HL-60 (cell line): ENCODE measurements at regions not wholly inside any gene's neighbourhood (a gene's known extent, or its start where the extent isn't known, plus 50 kb on each side); places are given as distances from the start of the nearest gene placed in this dataset.
"Not testable (repeated sequence)": the region's sequence is repeated elsewhere in the genome, so short reads cannot be mapped to it uniquely, and the experiment has no call there.

ENCODE experiments used
- DNase-seq, 2 experiments: peaks; one replicate each; pipeline ENCODE4 v3.0.0-alpha.2; 2010 to 2020; ENCODE audit warnings: low read depth in 1 of 2, low spot score in 1 of 2
- H3K27ac ChIP-seq: fragments of 250-450 bp; sonication (Bioruptor Pico); replicated peaks from 2 replicates; pipeline ENCODE4 v1.5.1; 2020; ENCODE audit warnings: mild to moderate bottlenecking, moderate library complexity
- H3K27me3 ChIP-seq: fragments of 250-450 bp; sonication (Bioruptor Pico); 2 replicates; pipeline ENCODE4 v1.5.1; 2021; ENCODE audit warnings: mild to moderate bottlenecking, moderate library complexity; ENCODE audit not compliant: insufficient read depth, poor library complexity, severe bottlenecking
- H3K4me3 ChIP-seq: replicated peaks from 2 replicates; pipeline ENCODE4 v1.5.1; 2011; ENCODE audit warnings: mild to moderate bottlenecking, control low read depth, low read length; ENCODE audit not compliant: insufficient read depth
- GABPA ChIP-seq: IDR thresholded peaks from 2 replicates; pipeline ENCODE4 v1.6.1; 2012; ENCODE audit warnings: low read depth
- POLR2AphosphoS5 ChIP-seq: IDR thresholded peaks from 2 replicates; pipeline ENCODE4 v1.6.1; 2012; ENCODE audit warnings: low read depth
- SPI1 ChIP-seq: IDR thresholded peaks from 2 replicates; pipeline ENCODE4 v1.6.1; 2012; ENCODE audit warnings: low read depth, mild to moderate bottlenecking, borderline replicate concordance
- TF ChIP-seq, protein P1 (sequence below): IDR thresholded peaks from 2 replicates; pipeline ENCODE4 v1.6.1; 2012; ENCODE audit warnings: low read depth; ENCODE audit not compliant: insufficient replicate concordance
- TF ChIP-seq, protein P2 (sequence below): IDR thresholded peaks from one replicate; pipeline ENCODE4 v1.5.1; 2011; ENCODE audit warnings: low read length, control low read depth, inconsistent platforms; ENCODE audit not compliant: insufficient read depth

- no peak overlapping the region for H3K4me3 ChIP-seq
- TF ChIP-seq, protein P1, sequence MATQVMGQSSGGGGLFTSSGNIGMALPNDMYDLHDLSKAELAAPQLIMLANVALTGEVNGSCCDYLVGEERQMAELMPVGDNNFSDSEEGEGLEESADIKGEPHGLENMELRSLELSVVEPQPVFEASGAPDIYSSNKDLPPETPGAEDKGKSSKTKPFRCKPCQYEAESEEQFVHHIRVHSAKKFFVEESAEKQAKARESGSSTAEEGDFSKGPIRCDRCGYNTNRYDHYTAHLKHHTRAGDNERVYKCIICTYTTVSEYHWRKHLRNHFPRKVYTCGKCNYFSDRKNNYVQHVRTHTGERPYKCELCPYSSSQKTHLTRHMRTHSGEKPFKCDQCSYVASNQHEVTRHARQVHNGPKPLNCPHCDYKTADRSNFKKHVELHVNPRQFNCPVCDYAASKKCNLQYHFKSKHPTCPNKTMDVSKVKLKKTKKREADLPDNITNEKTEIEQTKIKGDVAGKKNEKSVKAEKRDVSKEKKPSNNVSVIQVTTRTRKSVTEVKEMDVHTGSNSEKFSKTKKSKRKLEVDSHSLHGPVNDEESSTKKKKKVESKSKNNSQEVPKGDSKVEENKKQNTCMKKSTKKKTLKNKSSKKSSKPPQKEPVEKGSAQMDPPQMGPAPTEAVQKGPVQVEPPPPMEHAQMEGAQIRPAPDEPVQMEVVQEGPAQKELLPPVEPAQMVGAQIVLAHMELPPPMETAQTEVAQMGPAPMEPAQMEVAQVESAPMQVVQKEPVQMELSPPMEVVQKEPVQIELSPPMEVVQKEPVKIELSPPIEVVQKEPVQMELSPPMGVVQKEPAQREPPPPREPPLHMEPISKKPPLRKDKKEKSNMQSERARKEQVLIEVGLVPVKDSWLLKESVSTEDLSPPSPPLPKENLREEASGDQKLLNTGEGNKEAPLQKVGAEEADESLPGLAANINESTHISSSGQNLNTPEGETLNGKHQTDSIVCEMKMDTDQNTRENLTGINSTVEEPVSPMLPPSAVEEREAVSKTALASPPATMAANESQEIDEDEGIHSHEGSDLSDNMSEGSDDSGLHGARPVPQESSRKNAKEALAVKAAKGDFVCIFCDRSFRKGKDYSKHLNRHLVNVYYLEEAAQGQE, result no peak
- TF ChIP-seq GABPA, result no peak
- TF ChIP-seq SPI1, result no peak
- TF ChIP-seq, protein P2, sequence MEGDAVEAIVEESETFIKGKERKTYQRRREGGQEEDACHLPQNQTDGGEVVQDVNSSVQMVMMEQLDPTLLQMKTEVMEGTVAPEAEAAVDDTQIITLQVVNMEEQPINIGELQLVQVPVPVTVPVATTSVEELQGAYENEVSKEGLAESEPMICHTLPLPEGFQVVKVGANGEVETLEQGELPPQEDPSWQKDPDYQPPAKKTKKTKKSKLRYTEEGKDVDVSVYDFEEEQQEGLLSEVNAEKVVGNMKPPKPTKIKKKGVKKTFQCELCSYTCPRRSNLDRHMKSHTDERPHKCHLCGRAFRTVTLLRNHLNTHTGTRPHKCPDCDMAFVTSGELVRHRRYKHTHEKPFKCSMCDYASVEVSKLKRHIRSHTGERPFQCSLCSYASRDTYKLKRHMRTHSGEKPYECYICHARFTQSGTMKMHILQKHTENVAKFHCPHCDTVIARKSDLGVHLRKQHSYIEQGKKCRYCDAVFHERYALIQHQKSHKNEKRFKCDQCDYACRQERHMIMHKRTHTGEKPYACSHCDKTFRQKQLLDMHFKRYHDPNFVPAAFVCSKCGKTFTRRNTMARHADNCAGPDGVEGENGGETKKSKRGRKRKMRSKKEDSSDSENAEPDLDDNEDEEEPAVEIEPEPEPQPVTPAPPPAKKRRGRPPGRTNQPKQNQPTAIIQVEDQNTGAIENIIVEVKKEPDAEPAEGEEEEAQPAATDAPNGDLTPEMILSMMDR, result no peak
- no peak for TF ChIP-seq POLR2AphosphoS5
- no peak for DNase-seq
- no peaks in the 10 kb centered on the region for H3K27me3 ChIP-seq
- H3K27ac ChIP-seq, result no peak overlapping the region
These were observed 61.9 kb upstream of the COX20 start for GRCh38 chr1:244773513-244773912.

DNA sequence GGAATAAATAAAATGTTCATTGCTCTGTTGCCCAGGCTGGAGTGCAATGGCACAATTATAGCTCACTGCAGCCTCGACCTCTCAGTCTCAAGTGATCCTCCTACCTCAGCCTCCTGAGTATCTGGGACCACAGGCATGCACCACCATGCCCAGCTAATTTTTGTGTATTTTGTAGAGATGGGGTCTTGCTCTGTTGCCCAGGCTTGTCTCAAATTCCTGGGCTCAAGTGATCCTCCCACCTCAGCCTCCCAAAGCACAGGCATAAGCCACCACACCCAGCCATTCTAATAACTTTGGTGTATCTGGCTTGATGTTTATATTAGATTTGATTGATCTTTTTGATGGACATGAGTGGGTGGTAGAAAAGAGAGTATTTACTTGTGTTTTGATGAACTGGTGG is 58.7 kb upstream of the COX20 start:
- DNase-seq, H3K27ac ChIP-seq, H3K27me3 ChIP-seq, H3K4me3 ChIP-seq: not testable (repeated sequence)

GRCh38 chr1:244778344-244778743 is 57.1 kb upstream of the COX20 start:
- no peak for TF ChIP-seq SPI1
- no peak for TF ChIP-seq GABPA
- TF ChIP-seq, protein P1, result no peak
- TF ChIP-seq, protein P2, result no peak
- no peak for TF ChIP-seq POLR2AphosphoS5
- Histone ChIP-seq H3K27me3 (no peaks in the 10 kb centered on the region), H3K27ac (no peak overlapping the region), H3K4me3 (no peak overlapping the region)
- peak in 1 of 2 experiments; percentile 12 for DNase-seq

DNA sequence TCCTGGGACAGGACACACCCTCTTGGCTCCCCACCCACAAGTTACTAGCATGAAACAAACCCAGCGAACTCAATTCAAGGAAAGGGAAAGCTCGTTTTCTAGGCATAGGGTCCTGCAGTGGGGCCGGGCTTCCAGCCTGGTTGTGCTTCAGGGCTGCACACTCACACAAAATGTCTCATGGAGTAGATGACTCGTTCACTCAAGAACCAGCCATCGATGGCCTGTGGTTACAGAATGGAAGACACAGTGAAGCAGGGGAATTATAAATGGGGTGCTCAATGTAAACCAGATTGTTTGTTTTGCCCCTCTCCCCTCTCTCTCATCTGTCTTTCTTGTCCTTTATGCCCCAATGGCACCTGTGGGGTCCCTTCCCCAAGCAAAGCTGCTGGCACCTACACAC is 56.0 kb upstream of the COX20 start:
- H3K27me3 ChIP-seq, result no peaks in the 10 kb centered on the region
- TF ChIP-seq SPI1, result no peak
- TF ChIP-seq, protein P2, result no peak
- TF ChIP-seq, protein P1, result no peak
- TF ChIP-seq POLR2AphosphoS5, result no peak
- no peak for TF ChIP-seq GABPA
- DNase-seq, result no peak
- H3K27ac ChIP-seq, result no peak overlapping the region
- no peak overlapping the region for H3K4me3 ChIP-seq
